Daoy (cell line): ENCODE measurements at regions not wholly inside any gene's neighbourhood (a gene's known extent, or its start where the extent isn't known, plus 50 kb on each side); places are given as distances from the start of the nearest gene placed in this dataset.

Experiments
- DNase-seq: peaks from one replicate; pipeline ENCODE4 v3.0.0-alpha.2; 2015; ENCODE audit warnings: low read depth

DNA sequence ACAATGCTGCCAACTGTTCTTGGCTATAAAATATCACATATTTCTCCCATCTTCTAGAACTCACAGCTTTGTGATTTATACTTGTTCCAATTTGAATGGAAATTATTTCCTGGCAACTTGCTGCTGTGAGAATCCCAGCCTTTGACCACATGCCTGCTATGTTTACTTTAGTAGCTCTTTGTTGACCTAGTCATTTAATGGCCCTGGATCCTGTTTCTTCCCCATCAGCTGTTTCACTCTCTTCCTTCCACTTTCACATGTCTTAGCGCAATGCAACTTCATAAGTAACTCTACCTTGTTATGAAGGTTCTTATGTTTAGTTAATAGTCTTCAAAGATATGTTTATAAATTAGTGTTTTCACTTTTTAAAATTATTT lies 1973.6 kb upstream of the AGA start:
- peak; percentile 17 for DNase-seq

DNA sequence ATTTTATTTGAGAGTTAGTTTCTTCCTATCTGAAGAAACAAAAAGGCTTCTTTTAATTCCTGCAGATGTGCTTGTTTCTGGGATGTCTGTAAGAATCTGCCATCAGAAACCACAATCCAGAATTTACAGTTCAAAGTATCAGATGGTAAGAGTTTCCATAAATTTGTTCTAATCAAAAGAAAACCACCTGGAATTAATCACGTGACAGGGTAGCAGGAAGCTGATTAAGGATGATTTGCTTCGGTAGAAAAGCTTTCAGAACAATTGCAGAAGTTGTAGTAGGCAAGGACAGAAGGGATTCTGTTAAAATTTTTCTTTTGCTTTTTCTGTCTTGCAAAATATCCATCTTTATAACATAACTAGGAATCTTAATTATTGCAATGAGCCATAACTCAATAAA lies 1975.1 kb upstream of the AGA start:
- no peak for DNase-seq

DNA sequence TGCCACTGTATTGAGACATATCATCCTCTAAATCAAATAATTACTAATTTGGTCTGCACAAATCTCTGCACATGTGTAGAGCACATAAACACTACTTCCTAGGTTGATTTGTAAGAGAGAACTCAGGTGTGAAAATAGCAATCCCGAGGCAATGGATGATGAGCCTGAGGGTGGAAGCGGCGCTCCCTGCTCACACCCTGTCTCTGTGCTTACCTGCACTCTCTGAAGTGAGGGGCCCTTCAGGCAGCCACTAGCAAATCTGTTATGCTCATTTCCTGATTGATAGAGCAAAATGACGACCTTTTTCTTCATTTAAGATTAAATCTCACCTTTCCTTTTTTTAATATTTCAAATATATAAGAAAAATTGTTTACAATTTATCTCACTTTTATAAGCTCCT lies 1995.7 kb upstream of the AGA start:
- no peak for DNase-seq

DNA sequence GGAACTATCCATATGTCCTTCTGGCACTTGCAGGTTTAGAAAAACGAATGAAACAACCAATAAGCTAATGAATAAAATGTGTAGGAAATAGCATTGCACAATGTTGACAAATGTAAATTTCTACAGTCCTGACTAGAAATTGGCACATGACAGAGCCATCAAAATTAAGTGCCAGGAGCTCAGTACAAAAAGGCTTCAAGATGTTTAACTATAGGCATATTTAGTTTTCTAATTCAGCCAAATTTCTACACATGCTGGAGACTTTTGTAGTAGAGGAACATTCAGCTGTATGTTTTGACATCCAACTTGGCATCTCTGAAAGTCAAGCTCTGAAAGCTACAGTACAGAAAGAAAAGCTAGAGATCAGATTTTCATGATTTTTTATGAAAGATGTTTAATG lies 1999.4 kb upstream of the AGA start:
- no peak for DNase-seq

- no peak for DNase-seq
Observed at GRCh38 chr4:179447308-179447707, 2005.1 kb upstream of the AGA start.

- peak; percentile 15 for DNase-seq
Observed at GRCh38 chr4:179465131-179465797, 2023.0 kb upstream of the AGA start.

DNA sequence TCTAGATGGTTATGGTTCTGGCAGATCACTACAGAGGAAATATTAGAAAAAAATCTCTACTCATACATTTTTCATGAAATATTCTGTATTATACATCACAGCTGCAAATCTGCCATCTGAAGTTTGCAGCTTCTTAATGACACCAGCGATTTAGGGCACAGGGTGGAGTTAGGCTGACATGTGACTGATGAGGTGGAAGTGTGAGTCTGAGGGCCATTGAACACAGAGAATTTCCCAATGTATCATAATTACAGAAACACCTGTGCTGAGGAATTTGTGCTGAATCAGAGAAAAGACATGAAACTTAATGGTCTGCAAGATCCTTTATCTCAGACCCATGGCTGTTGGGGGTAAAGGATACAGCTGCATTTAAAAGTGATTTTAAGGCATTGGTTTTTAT lies 2025.6 kb upstream of the AGA start:
- no peak for DNase-seq

DNA sequence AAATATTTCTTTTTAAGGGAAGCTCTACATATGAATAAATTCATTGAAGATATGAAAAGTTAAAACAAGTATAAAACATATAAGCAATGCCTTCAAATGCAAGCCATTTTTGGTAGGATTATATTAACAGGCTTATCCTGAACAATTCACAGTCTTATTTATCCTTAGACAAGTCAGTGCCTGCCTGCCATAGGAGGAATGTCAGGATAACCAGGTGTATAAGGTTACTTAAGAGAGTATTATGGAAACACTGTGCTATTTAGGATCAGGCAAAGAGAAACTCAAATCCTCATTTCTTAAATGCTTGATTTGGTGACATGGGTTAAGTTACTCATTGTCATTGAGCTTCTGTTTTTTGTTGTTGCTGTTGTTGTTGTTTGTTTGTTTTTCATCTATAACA lies 2029.9 kb upstream of the AGA start:
- DNase-seq = no peak

DNA sequence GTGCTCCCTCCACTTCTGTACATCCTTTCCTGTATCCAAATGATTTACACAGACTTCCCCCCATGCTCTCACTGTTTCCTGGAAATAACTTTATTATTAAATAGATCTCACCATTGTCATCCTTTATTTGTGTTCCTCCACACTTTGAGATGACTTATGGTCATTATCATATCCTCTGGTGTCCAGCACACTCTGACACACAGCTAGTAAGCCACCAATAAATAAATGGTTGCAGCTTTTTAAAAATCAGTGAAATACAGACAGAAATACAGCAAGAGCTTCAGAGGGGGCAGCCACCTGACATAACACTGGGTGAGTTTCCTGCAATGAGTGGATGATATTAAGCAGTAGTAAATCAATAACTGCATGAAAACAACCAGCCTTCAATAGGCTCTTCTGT lies 2036.4 kb upstream of the AGA start:
- DNase-seq = no peak

GRCh38 chr4:179485781-179486180 lies 2043.5 kb upstream of the AGA start:
- DNase-seq = no peak

DNA sequence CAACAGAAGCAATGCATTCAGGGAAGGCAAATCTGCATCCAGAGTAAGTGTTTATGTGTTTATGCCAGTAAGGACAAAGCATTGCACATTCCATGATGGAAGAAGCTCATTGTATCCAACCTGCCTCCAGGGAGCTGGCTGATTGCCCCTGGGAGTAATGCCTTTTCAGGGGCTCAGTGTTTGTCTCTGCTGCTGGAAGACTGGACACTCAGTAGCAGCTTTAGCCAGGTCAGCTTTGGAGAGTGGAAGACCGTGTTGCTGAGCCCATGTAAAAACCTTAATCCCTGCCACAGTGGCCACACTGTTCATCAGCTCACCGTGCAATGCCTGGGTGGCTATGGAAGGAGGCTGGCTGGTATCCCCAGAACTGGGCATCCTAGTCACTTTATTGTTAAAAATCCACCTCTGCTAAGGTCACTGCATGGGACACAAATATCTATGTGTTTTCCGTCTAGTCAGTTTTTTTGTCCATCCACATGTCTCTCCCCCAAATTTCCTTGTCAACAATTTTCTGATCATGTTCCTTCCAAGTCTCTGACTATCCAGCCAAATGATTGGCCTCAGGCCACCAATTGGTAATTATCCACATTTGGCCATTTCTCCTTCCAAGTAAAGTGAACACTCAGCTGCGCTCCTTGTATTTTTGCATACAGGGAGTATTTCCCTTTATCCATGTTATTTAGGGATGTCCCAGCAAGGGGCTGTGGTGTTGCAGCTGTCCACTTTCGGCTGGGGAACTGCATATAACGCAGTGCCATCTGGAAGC lies 2044.5 kb upstream of the AGA start:
- no peak for DNase-seq

DNA sequence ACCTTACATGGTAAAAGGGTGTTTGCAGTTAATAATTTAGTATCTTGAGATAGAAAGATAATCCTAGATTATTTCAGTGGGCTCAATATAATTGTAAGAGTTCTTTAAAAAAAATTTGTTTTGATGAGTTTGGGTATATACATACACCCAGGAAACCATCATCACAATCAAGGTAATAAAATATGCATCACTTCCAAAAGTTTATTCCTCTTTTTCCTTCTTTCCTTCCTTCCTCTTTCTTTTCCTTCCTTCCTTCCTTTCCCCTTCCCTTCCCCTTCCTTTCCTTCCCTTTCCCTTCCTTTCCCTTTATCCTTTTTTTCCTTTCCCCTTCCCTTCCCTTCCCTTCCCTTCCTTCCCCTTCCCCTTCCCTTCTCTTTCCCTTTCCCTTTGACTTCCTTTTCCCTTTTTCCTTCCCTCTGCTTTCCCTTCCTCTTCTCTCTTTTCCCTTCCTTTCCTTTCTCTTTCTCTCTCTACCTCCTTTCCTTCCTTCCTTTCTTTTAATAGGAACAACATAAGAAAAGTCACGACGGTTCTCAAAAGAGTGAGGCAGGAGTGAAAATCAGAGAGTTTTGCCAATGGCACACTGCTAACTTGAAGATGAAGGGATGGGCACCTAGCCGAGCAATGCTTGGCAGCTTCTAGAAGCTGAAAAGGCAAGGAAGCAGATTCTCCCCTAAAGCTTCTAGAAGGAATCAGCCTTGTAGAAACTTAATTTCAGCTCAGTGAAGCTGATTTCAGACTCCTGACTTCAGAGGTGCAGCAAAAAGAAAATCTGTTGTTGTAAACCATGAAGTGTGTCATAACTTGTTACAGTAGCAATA lies 2050.2 kb upstream of the AGA start:
- no peak for DNase-seq

DNA sequence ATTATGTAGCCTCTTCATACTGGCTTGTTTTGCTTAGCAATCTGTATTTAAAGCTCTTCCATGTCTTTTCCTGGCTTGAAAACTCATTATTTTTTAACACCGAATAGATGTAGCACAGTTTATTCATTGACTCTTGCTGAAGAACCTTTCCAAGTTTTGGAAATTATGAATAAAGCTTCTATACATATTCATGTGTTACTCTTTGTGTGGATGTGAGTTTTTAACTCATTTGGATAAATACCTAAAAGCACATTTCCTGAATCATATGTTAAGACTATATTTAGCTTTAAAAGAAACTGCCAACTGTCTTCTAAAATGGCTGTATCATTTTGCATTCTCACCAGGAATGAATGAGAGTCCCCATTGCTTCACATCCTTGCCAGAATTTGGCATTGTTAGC lies 2061.7 kb upstream of the AGA start:
- no peak for DNase-seq

GRCh38 chr4:179509489-179509888 lies 2067.3 kb upstream of the AGA start:
- DNase-seq = no peak

GRCh38 chr4:179521952-179522351 lies 2079.7 kb upstream of the AGA start:
- no peak for DNase-seq

DNA sequence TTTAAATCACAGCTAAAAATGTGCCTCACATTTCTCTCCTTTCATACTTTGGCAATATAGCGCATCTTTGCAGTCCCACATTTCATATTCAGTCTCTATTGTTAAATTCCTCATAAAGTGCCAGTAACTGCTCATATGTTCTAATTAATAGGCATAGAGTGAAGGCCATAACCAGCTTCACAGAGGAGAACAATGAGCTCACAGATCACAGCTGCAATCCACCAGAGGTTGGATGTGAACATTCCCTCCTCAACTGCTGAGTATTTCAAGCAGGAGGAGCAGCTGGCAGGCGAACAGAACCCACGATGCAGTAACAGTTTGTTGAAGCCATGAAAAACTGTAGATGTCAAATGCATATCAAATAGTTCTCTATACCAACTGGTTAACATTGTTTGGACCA lies 2088.7 kb upstream of the AGA start:
- DNase-seq = no peak

DNA sequence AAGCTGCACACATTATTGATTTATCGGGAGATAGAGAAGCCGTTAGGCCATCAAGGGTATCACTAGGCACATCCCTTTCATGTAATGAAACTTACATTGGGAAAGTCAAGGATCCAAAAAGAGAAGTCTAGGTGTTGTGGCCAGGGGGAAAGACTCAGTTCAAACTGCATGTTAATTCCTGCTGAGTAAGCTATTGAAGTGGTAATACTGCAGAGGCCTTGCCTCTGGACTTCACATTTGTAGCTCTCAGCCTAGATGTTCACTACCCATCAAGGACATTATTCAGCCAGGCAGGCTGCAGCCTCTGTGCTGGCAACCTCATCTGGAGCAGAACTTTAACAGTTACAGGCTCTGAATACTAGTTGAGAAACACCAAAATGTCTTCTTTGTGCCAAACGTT lies 2094.5 kb upstream of the AGA start:
- DNase-seq = no peak

DNA sequence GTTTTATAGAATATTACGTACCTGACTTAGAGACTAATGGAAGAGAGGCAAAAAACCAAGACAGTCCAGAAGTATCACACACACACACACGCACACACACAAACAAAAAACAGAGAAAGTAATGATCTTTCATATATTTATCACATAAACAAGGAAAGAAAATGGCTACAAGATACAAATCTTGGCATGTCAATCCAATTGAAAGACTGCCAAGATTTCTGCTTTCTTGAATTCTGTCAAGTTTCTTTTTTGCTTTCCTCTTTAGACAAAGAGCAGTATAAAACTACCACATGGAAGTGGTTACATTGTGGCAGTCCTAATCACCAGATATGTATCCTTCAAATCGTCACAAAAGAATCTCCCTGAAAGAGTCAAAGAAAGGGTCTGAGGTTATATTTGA lies 2097.4 kb upstream of the AGA start:
- DNase-seq = no peak

- no peak for DNase-seq
Observed at GRCh38 chr4:179543771-179544170, 2101.5 kb upstream of the AGA start.

DNA sequence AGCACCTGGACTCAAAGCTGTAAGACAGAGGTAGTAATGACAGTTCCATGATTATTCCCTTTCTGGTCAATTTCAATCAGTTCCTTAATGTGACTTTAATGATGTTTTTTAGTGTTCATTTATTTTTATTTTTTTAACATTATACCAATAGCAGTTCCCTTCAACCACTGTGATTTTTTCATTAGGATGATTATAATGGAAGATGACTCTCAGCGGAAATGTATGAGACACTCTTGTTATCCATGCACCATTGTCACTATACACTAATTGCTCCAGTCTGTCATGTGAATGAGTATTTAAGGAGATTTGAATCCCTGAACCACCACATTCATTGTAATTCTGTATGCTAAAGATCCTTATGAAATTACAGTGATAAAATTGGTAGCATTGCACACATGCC lies 2102.3 kb upstream of the AGA start:
- no peak for DNase-seq

DNA sequence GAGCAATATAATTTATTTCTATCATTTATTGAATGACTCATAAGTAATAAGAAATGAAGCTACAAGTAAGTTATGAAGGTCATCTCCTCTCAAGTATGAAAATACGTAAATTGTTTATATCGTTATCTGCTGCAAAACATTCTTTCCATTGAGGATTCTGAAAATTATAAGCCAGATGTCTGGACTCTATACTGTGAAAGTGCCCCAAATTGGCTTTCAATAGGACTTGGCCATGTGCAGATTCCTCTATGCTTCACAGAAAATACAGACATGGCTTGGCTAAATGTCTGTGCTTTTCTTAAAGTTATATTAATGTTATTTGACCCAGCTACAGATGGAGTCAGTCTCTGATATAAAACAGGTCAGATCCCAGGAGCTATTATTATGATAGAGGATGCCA lies 2109.9 kb upstream of the AGA start:
- DNase-seq = no peak

DNA sequence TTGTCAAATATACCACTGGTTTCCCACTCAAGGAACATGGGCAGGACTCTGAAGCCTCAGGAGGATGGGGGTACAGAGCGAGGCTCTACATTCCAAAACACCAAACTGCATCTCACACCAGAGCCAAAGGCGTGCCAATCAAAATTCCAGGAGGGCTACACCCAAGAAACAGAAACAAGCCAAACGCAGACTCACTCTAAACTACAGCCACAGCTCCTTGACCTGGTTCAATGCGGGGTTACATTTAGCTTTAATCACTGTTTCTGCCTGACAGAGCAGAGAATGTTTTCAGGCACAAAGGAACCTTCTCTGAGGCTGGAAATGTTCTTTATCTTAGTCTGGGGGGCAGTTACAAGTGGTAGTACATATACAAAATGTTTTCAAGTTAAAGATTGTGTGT lies 2121.5 kb upstream of the AGA start:
- DNase-seq = no peak

- no peak for DNase-seq
Observed at GRCh38 chr4:179569549-179569948, 2127.3 kb upstream of the AGA start.
